ENCODE measurements at regions not wholly inside any gene's neighbourhood (a gene's known extent, or its start where the extent isn't known, plus 50 kb on each side); places are given as distances from the start of the nearest gene placed in this dataset.

- TF ChIP-seq, protein P1, sequence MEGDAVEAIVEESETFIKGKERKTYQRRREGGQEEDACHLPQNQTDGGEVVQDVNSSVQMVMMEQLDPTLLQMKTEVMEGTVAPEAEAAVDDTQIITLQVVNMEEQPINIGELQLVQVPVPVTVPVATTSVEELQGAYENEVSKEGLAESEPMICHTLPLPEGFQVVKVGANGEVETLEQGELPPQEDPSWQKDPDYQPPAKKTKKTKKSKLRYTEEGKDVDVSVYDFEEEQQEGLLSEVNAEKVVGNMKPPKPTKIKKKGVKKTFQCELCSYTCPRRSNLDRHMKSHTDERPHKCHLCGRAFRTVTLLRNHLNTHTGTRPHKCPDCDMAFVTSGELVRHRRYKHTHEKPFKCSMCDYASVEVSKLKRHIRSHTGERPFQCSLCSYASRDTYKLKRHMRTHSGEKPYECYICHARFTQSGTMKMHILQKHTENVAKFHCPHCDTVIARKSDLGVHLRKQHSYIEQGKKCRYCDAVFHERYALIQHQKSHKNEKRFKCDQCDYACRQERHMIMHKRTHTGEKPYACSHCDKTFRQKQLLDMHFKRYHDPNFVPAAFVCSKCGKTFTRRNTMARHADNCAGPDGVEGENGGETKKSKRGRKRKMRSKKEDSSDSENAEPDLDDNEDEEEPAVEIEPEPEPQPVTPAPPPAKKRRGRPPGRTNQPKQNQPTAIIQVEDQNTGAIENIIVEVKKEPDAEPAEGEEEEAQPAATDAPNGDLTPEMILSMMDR (IDR thresholded peaks at IDR 0.05; ENCODE audit: insufficient read depth, low read depth, low read length) = no peak
- no peak for TF ChIP-seq EZH2 (IDR thresholded peaks at IDR 0.05; ENCODE audit: insufficient read depth, low read length)
These were observed 833.8 kb upstream of the PIK3C3 start for GRCh38 chr18:41121116-41121826.
